Germinal center (tissue), 1 donor: ENCODE measurements at regions not wholly inside any gene's neighbourhood (a gene's known extent, or its start where the extent isn't known, plus 50 kb on each side); places are given as distances from the start of the nearest gene placed in this dataset.
"Not testable (repeated sequence)": the region's sequence is repeated elsewhere in the genome, so short reads cannot be mapped to it uniquely, and the experiment has no call there.

ENCODE experiments used
- DNase-seq: peaks from one replicate; pipeline ENCODE4 v3.0.0; 2012; ENCODE audit warnings: mixed read lengths, low spot score

GRCh38 chr1:232346844-232347243 is 283.1 kb downstream of the SIPA1L2 start:
- no peak for DNase-seq

DNA sequence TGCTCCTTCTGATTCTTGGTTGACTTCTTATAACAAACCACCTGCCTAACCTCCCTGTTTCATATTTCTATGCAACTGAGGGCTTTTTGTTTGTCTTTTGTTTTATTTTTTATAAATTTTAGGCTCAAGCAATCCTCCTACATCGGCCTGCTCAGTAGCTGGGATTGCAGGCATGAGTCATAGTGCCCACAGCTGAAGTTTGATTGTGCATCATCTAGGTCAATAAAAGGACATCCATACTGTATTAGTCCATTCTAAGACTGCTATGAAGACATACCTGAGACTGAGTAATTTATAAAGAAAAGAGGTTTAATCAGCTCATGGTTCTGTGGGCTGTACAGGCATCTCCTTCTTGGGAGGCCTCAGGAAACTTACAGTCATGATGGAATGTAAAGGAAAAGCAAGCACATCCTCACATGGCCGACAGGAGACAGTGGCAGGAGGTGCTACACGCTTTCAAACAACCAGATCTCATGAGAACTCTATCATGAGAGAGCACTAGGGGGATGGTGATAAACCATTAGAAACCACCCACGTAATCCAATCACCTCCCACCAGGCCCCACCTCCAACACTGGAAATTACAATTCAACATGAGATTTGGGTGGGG is 285.0 kb downstream of the SIPA1L2 start:
- no peak for DNase-seq

DNA sequence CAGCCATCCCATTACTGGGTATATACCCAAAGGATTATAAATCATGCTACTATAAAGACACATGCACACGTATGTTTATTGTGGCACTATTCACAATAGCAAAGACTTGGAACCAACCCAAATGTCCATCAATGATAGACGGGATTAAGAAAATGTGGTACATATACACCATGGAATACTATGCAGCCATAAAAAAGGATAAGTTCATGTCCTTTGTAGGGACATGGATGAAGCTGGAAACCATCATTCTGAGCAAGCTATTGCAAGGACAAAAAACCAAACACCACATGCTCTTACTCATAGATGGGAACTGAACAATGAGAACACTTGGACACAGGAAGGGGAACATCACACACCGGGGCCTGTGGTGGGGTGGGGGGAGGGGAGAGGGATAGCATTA is 285.7 kb downstream of the SIPA1L2 start:
- not testable (repeated sequence) for DNase-seq

- no peak for DNase-seq
These were observed 289.5 kb downstream of the SIPA1L2 start for GRCh38 chr1:232340446-232340845.

GRCh38 chr1:232339073-232339472 is 290.9 kb downstream of the SIPA1L2 start:
- no peak for DNase-seq

DNA sequence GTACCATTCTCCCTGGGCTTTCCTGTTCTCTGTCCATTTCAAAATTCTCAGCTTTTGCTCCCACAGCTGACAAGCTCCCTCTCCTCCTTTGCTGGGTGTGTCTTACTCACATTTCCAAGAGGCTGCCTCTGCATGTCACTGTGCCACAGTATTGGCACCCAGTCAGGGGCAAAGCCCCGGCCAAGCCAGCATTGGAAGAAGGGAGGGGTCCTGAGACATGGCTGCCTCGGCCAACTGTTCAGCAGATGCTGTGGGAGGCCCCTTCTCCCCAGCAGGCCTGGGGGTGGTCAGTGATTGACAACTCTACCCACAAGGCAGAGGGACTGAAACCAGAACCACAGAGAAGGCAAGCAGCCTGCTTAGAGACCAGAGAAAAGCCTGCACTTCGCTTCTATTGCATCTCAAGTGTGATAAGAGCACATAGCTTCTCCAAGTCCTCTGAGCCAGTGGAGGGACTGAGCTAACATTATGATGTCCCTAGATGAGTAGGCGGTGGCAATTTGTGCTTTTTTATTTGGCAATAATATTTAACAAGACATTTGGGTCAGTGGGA is 294.1 kb downstream of the SIPA1L2 start:
- DNase-seq: no peak

DNA sequence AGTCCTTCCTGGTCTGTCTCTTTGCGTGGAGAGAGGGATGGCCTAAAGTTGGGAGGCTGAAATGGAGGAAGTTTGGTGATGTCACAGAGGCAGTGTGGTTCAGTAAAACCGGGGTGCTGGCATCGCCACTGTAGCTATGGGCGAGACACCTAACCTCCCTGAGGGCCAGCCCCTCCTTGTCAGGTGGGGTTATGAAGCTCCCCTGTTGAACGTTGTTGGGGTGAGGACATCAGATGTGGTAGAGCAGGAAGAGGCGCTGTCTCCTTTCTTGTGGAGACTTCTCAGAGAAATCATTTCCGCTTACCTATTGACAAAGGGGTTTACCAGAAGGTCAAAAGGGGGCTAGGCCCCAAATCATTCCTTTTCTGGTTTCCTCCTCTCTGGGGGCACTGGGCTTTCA is 294.7 kb downstream of the SIPA1L2 start:
- no peak for DNase-seq

DNA sequence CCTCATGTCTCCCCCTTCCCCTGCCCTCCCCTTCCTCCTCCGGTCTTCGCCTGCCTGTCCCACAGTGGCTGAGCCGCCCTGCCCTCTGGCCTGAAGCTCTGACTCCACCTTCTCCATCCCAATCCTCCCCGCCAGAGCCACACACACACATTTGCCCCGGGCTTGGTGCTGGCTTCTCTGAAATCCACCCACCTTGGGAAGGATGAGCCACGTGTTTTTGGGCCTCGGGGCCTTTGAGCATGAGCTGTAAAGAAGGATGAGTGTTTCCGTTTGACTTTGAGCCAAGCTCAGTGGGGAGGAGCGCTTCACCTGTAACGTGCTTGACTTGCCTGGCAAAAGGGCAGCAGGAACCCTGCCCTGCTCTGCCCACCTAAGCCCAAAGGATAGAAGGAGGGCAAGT is 295.1 kb downstream of the SIPA1L2 start:
- no peak for DNase-seq

GRCh38 chr1:232334246-232334645 is 295.7 kb downstream of the SIPA1L2 start:
- no peak for DNase-seq

GRCh38 chr1:232333419-232333767 is 296.5 kb downstream of the SIPA1L2 start:
- DNase-seq: no peak

DNA sequence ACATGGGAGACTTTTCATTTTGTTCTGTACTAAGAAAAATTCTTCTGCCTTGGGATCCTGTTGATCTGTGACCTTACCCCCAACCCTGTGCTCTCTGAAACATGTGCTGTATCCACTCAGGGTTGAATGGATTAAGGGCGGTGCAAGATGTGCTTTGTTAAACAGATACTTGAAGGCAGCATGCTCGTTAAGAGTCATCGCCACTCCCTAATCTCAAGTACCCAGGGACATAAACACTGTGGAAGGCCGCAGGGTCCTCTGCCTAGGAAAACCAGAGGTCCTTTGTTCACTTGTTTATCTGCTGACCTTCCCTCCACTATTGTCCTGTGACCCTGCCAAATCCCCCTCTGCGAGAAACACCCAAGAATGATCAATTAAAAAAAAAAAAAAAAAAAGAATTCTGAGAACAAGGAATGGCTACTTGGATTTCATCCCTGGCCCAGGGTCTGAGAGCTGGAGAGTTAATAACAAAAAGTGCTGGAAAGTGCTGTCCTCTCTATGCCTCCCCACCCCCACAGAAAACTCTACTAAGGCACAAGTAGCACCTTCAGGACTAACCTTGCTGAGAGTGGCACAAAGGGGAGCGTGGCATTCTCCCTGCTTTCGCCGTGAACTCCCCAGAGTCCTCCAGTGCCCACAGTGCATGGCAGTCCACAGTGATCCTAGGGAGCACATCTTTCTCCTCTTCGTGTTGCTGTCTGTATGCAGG is 297.1 kb downstream of the SIPA1L2 start:
- not testable (repeated sequence) for DNase-seq

GRCh38 chr1:232329103-232329813 is 300.7 kb downstream of the SIPA1L2 start:
- no peak for DNase-seq

DNA sequence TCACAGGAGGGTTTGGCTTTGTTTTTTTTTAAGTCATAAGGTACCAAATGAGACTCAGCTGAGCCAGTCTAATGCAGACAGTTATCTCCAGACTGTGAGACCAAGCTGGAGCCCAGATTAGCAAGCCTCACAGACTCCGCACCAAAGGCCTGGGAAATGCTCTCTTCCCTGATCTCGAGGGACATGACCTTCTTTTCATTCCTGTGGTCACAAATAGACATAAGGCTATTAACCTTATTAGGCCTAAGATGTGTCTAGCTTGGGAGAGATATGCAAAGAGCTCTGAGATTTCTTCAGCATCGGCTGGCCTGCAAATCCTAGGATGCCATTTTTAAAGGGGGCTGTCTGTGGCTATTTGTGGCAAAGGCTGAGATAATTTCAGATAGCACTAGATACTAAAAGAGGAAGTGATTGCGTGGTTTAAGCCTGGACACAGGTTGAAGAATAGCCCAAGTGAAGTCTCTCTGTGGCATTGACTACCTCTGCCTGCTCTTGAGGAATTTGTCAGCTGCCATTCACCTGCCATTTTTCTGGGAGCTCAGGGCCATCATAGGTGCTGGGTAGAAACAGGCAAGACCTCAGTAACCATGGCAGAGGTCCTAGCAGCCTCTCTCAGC is 301.3 kb downstream of the SIPA1L2 start:
- DNase-seq: no peak

DNA sequence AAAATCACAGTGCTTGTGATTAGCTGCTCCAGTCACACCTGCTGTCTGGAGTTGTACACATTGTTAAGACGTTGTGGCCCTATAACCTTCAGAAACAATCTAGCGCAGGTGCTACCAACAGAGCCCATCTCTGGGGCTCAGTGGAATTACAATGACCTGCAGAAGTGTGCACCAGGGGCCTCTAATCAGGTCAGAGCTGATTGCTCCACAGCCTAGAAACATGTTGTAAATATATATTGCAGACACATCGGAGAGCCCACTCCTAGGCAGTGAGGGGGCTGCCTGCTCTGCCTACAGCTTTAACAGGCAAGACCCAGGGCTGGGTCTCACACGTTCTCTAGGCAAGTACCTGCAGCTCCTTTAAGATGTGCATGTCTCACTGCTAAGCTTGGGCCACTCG is 302.0 kb downstream of the SIPA1L2 start:
- no peak for DNase-seq

DNA sequence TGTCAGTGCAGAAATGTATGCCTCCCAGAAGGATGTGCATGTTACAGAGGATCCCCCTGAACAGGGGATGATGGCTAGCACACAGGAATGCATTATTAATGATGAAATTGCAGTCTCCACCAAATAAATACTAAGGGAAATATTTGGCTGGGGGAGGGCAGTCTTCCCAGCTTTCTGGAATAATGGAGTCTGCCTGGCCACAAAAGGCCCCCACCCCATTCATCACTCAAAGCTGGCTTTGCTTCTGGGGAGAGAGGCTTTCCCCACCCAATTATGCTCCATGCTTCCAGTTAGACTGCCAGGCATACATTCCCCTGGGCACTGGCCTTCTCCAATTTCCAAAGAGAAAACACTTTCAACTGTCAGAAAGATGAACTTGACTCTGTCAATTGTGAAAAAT is 302.7 kb downstream of the SIPA1L2 start:
- DNase-seq: no peak

- DNase-seq: no peak
These were observed 307.7 kb downstream of the SIPA1L2 start for GRCh38 chr1:232322162-232322734.

DNA sequence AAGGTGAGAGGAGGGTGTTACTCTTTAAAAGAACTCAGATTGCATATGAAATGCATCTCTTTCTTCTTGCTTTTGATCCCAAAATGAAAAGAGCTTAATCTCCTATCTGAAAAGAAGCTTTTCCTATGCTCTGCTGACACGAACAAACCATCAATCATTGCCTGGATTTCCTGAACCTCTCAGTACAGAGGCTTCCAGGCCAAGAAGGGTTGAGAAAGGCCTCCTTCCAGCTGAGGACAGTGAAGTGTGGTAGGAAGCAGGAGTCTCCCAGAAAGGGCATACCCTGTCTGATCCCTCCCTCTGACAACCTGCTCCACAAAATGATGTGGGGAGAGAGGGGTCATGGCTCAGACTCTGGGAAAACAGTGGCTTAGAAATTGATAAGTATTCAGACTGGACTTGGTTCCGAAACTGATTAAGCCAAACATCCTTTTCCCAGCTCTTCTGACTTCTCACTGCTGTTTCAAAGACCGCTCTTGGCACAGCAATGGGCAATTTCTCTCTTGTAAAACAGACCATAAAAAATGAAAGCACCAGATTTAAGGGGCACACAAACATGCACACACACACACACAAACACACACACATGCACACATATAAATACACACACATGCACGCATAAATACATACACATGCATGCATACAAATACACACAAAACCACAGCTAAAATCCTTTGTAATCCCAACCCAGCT is 310.3 kb downstream of the SIPA1L2 start:
- DNase-seq: no peak

- no peak for DNase-seq
These were observed 310.9 kb downstream of the SIPA1L2 start for GRCh38 chr1:232319072-232319471.

- no peak for DNase-seq
These were observed 311.8 kb downstream of the SIPA1L2 start for GRCh38 chr1:232318143-232318542.

- DNase-seq: no peak
These were observed 312.6 kb downstream of the SIPA1L2 start for GRCh38 chr1:232317350-232317749.

- no peak for DNase-seq
These were observed 313.1 kb downstream of the SIPA1L2 start for GRCh38 chr1:232316864-232317263.

- DNase-seq: not testable (repeated sequence)
These were observed 316.1 kb downstream of the SIPA1L2 start for GRCh38 chr1:232313876-232314275.
